GM10248 (cell line): ENCODE measurements at regions not wholly inside any gene's neighbourhood (a gene's known extent, or its start where the extent isn't known, plus 50 kb on each side); places are given as distances from the start of the nearest gene placed in this dataset.

ENCODE experiments used
- CTCF ChIA-PET: fragments of 300-600 bp; sonication (Branson Sonifier 250); formaldehyde crosslinking; extraction: SDS; loops from one replicate; lab custom pipeline; 2021; ENCODE audit warnings: antibody characterized with exemption; lab: Yijun Ruan, JAX
- POLR2A ChIA-PET: fragments of 350-650 bp; sonication (Branson Sonifier 250); formaldehyde crosslinking; extraction: SDS; loops from one replicate; lab custom pipeline; 2020; ENCODE audit warnings: antibody characterized with exemption; lab: Yijun Ruan, JAX
- DNase-seq: peaks from one replicate; pipeline ENCODE4 v3.0.0; 2012; ENCODE audit errors: extremely low spot score
- TF ChIP-seq, protein P1 (sequence below): IDR thresholded peaks from 2 replicates; pipeline ENCODE4 v1.5.1; 2012; ENCODE audit warnings: mild to moderate bottlenecking, low read depth; ENCODE audit errors: extremely low read depth, missing control alignments, control extremely low read depth

DNA sequence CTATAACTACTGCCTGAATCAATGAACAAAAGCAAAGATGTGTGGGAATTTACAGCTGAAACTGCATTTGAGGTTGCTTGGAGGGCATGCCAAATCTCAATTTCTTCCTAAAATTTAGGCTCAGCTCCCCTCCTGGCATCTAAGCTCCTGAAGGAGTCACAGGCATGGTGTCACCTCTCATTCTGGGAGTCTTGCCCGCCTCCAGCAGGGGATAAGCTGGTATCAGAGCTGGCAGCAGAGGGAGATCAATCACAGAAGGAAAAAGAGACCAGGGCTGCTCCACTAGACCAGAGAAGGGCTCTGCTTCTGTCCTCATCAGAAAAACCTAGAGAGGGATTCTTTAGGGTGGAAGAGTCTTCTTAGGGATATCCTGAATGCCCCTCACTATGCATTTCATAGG lies 150.4 kb upstream of the SLC6A11 start:
- CTCF ChIA-PET: interaction anchor here (1.8 kb wide), 1 partner anchor 9 kb away, joined by 6 read pairs; no protein-coding TSS in a partner anchor
- no peak for DNase-seq

GRCh38 chr3:10666621-10667020 lies 149.4 kb upstream of the SLC6A11 start:
- POLR2A ChIA-PET: no interaction called here

More for the DNA sequence above, 150.4 kb upstream of the SLC6A11 start:
- POLR2A ChIA-PET: interaction anchor here (0.6 kb wide), 1 partner anchor 403 kb away, joined by 6 read pairs; no protein-coding TSS in a partner anchor
- TF ChIP-seq, protein P1, sequence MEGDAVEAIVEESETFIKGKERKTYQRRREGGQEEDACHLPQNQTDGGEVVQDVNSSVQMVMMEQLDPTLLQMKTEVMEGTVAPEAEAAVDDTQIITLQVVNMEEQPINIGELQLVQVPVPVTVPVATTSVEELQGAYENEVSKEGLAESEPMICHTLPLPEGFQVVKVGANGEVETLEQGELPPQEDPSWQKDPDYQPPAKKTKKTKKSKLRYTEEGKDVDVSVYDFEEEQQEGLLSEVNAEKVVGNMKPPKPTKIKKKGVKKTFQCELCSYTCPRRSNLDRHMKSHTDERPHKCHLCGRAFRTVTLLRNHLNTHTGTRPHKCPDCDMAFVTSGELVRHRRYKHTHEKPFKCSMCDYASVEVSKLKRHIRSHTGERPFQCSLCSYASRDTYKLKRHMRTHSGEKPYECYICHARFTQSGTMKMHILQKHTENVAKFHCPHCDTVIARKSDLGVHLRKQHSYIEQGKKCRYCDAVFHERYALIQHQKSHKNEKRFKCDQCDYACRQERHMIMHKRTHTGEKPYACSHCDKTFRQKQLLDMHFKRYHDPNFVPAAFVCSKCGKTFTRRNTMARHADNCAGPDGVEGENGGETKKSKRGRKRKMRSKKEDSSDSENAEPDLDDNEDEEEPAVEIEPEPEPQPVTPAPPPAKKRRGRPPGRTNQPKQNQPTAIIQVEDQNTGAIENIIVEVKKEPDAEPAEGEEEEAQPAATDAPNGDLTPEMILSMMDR: no peak

GRCh38 chr3:10667269-10667668 lies 148.8 kb upstream of the SLC6A11 start:
- CTCF ChIA-PET: no interaction called here
- DNase-seq: no peak
- POLR2A ChIA-PET: no interaction called here
- TF ChIP-seq, protein P1: no peak

More at GRCh38 chr3:10666621-10667020, 149.4 kb upstream of the SLC6A11 start:
- DNase-seq: no peak
- CTCF ChIA-PET: no interaction called here
- TF ChIP-seq, protein P1: no peak

- TF ChIP-seq, protein P1: no peak
- CTCF ChIA-PET: no interaction called here
- POLR2A ChIA-PET: no interaction called here
- DNase-seq: no peak
Measured at GRCh38 chr3:10667901-10668476, 148.0 kb upstream of the SLC6A11 start.

DNA sequence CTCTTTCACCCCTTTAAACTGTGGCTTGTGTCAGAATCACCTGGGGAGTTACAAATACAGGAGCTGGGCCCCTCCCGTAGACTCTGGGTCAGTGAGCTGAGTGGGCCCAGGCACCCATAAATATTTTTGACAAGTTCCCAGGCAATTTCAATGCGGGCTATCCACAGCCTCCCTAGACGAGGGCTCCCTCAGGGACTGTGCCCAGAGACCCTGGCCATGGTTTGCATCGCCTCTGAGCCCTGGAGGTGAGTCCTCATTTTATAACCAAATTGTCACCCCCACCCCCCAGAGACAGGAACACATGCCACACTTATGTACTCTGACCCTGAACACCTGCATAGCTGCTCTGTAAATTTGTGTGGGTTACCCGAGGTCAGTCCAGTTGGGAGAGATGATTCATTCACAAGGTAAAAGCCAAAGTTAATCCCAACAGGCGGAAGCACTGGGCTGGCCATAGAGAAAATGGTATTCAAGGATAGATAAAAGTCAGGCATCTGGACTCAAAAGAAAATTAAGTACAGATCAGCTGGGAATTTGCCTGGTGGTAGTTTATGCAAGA lies 146.5 kb upstream of the SLC6A11 start:
- no peak for DNase-seq
- POLR2A ChIA-PET: no interaction called here
- CTCF ChIA-PET: no interaction called here
- TF ChIP-seq, protein P1: no peak

DNA sequence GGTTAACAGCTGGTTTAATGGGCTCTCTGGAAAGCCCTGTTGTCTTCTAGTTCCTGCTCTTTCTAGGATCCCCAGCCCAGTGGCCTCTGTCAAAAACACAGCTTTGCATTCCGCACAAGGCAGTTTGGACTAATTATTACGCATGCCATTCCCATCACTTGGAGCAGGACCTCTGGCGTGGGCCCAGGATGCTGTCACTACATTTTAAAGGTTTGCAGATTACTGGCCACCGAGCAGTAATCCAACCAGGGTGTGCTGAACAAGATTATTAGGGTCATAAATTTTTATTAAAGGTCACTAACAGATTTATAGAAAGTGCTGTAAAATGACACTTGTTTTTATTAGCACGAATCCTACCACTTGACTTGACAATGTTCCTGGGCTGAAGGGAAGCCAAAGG lies 143.6 kb upstream of the SLC6A11 start:
- ChIA-PET POLR2A (no interaction called here), CTCF (no interaction called here)
- TF ChIP-seq, protein P1: no peak
- no peak for DNase-seq

DNA sequence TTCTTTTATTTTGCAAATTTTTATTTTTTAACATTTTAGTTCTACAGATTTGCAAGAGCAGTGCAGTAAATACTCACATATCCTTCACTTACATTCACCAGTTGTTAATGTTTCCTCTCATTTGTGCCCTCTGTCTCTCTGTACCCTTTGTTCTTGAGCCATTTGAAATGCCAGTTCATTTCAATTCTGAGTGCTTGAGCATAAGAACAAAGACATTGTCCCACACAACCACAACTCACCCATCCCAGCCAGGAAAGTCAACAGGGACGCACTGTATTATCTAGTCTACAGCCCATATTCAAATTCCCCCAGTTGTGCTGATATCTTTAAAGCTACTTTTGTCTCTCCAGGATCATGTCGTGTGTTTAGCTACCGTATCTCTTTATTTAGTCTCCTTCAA lies 141.4 kb upstream of the SLC6A11 start:
- CTCF ChIA-PET: interaction anchor here (1.9 kb wide), 1 partner anchor 9 kb away, joined by 6 read pairs; no protein-coding TSS in a partner anchor
- POLR2A ChIA-PET: no interaction called here
- DNase-seq: no peak
- TF ChIP-seq, protein P1: no peak
